OCI-M2 (cell line): ENCODE measurements at regions not wholly inside any gene's neighbourhood (a gene's known extent, or its start where the extent isn't known, plus 50 kb on each side); places are given as distances from the start of the nearest gene placed in this dataset.

Experiments
- DNase-seq: peaks from one replicate; lab custom pipeline; 2025; ENCODE audit not compliant: unreplicated experiment; lab: John Stamatoyannopoulos, UW

DNA sequence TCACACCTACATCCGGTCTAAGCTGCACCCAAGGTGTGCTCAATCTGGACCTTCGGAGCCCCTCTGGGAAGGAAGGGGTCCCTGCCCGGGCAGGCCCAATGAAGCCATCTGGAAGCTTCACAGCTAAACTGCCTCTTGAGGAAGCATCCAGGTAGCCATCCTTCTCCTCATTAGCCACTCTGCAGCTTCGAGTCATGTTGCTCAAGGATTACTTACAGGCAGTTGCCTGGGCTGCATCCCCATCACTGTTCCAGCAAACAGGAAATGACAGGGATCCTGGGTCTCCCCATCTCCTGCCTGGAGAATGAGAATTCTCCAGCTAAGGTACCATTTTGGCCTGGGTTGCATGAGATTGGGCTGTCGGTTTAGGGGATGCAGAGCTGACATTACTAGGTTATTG, 91.7 kb downstream of the ERMARD start:
- no peak for DNase-seq

DNA sequence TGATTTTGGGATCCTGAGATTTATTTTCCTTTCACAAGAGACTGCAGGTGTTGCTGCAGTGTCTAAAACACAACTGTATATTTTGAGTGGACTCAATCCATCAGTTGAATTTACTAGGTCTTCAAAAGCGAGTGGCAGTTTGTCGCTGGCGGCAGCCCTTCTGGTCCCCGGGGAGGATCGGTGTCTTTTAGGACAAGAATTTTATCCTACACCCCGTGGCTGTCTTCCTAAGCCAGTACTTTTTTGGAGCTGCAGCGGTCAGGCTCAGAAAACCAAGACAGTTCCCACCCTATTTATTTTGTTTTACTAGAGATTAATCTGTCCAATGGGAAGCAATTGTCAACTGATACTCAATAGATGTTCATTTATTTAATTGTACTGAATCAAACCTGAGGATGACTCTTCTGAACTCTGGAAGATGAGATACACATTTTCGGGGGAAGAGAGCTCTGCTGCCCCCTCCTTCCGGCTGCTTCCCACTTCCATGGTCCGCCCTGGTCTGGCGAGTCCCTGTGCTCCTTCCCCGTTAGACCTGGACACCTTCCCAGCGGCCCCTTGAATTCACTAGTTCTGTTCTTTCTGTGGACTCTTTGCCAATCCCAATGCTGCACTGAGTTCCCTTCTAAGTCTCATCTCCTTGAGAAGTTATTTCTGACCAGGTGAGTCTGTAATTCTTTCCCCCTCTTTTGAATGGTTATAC, 90.6 kb downstream of the ERMARD start:
- no peak for DNase-seq

DNA sequence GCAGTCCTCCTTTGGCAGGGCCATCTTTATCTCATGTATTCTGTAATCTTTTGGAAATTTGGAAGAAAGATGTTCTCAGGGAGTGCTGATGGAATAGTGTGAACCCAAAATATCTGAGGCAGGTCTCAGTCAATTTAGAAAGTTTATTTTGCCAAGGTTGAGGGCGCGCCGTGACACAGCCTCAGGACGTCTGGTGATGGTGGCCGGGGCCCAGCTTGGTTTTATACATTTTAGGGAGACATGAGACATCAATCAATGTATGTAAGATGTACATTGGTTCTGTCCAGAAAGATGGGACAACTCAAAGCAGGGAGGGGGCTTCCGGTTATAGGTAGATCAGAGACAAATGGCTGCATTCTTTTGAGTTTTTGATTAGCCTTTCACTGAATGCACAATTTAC, 89.8 kb downstream of the ERMARD start:
- DNase-seq = no peak

DNA sequence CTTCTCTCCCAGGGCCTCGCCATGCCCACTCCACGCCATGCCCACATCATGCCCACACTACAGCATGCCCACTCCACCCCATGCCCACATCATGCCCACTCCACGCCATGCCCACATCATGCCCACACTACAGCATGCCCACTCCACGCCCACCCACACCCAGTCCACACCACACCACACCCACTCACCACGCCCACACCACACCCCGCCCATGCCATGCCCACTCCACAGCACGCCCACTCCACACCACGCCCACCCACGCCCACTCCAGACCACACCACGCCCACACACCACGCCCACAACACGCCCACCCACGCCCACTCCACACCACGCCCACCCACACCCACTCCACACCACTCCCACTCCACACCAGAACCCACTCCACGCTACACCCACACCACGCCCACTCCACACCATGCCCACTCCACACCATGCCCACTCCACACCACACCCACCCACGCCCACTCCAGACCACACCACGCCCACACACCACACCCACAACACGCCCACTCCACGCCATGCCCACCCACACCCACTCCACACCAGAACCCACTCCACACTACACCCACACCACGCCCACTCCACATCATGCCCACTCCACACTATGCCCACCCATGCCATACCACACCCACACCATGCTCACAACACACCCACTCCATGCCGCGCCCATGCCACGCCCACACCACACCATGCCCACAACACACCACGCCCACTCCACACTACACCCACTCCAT, 88.6 kb downstream of the ERMARD start:
- DNase-seq = no peak

DNA sequence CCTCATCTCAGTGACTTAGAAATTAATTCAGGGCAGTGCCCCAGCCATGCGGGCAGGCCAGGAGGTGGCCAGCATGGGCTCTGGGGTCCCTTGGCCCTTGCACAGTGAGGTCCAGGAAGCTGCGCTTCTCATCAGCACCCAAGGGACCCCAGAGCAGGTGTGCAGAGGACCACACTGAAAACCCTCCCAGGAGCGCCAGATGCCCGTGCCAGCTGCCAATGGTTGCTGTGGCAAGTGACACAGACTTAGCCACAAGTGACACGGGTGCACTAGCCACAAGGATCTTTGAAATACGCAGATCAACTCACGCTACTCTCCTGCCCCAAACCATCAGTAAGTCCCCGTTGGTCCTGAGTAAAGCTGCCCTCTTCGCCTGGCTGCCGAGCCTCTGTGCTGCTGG, 88.1 kb downstream of the ERMARD start:
- no peak for DNase-seq

DNA sequence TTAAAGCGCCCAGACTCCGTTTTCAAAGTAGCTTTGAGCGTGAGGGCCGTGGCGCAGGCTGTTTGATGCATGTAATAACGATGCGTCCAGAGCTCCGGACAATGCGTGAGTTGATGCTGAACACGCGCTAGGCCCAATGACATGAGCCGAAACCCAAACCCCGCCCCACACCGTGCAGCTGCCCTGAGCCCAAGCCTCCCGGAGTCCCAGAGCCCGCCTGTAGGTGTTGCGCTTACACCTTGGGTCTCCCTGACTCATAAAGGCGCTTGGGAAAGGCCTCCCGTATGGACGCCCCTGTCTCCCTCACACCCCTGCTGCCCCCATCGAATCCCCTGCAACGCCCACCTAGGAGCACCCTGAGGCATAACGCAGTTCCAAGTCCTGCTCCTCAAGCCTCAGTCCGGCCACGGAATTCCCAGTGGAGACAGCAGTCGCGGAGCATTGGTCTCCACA, 87.6 kb downstream of the ERMARD start:
- DNase-seq = no peak

DNA sequence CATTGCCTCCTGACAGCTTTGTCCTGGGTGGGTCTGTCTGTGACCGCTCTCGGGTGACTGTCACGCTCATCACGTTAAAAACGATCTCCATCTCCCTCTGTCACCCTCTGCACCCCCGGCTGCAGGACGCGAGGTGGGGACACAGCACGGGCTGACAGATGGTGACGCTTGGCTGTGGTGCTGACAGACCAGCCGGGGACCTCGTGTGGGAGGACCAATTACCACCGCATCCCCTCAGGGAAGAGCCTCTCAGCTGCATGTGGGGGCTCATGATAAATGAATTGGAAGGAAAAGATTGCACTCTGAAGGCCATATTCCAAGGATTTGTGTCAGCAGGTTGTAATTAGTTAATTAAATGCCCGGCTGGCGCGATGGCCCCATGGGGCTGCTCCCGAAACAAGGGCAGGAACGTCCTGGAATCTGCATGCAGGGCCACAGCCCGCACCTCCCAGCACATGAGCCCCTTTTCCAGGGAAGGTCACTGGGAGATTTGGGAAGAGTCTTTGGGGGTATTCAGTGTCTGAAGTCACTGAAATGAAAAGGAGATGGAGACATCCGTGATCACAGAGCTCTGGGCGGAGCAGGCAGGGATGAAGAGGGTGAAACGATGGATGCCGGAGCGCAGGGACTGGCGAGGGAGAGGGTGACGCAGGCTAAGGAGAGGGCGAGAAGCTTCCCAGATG, 87.1 kb downstream of the ERMARD start:
- no peak for DNase-seq

DNA sequence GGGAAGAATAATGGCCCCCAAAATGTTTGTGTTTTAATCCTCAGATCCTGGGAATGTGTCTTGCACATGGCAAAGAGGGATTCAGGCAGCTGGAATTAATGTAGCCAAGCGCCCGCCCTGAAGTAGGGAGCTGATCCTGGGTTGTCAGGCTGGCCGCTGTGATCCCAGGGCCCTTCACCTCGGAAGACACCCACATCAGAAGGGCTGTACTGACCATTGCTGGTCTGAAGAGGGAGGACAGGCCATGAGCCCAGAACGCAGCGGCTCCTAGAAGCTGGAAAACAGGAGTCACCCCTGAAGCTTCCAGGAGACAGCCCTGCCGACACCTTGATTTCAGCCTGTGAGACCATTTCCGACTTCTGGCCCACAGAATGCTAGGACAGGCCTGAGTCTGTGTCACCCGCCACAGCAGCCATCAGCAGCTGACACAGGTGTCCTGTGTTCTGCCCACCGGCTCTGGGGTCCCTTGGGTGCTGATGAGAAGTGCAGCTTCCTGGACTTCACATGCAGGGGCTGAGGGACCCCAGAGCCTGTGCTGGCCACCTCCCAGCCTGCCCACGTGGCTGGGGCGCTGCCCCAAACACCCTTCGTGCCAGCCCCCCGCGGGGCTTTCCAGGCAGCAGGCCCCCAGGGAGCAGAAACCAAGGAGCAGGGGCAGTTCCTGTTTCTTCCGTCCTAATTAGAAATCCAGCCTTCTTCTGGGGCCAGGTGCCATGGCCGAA, 86.3 kb downstream of the ERMARD start:
- no peak for DNase-seq

DNA sequence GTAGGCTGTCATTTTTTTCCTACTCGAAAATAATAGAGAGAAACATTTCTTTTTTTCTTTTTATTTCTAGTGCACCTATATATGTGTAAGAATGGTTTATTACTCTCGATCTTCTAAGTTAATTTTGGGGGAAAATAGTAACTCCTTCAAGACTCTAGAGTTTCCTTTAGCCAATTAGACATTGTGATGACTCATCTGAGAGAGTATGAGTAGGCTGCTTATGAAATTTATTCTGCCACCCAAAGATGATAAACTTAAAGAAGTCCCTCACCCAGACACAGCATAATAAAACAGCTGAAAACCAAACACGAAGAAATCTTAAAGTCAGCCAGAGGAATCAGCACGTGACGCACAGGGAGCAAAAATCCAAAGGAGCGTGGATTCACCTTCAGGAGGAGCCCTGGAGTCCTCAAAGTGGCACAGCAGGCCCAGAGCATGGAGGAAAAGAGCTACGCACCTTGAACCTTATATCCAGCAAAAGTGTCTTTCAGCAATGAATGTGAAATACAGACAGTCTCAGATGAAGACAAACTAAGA, 81.9 kb downstream of the ERMARD start:
- DNase-seq = no peak

DNA sequence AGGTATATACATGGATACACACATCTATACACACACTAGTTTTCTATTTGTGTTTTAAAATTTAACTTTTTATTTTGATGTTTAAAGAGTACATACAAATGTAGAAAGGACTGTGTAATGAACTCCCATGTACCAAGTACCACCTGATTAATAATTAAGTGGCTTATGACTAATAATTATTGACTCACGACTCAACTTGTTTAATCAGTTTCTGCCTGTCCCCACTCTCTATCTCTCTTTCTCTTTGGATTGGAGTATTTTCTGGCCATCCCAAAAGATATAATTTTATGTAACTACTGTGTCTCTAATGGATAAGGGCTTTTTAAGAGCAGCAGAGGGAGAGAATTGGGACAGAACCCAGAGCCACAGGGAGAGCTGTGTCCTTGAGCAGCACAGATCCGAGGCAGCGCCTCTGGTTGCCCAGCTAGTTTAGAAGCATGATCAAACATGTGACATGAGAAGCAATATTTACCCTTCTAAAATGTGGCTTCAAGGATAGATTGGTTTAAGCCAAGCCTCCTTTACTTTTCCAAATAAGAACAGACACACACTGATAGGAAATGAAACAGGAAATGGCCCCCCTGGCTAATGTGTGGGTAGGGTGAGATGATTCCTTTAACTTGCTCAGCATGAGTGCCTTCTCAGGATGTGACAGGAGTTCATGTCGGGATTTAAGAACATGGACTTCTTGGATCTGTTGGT, 81.0 kb downstream of the ERMARD start:
- no peak for DNase-seq

DNA sequence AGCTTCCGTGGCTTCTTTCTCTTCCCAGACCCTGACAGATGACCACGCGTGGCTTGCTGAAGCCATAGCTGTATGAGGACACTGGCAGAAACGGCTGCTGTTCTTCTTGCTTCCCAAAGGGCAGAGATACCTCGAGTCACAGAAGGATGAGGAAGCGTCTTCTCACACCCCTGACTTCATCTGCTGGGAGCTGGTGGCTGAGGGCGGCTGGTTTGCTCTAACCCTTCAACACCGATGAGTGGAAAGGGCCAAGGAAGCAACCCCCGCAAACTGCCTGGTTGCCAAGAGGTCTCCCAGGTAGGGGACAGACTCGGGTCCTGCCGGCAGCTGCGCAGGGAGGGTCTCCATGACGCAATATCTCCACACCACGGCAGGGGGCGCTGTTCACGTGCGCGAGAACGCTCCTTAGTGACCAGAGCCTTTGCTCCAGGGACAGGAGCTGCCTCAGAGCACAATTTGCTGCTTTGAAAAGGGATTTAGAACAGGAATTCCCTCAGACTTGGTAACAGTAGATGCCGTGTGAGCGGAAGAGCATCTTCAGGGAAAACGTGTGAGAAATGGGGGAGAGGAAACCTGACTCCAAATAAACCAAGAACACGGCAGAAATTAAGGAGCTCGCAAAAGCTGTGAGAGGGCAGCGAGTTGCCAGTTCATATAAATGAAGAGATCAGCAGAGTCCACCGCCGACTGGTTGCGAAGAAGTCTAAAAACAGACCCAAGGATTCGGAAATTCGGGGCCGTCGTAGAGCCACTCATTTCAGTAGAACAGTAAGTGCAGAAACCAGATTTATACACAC, 80.2 kb downstream of the ERMARD start:
- DNase-seq = no peak
